GM19351 (cell line): ENCODE measurements at regions not wholly inside any gene's neighbourhood (a gene's known extent, or its start where the extent isn't known, plus 50 kb on each side); places are given as distances from the start of the nearest gene placed in this dataset.

Experiments used
- ATAC-seq: cut with Tn5 transposase; IDR thresholded peaks from one replicate; pipeline ENCODE4 v1.9.1; 2021; ENCODE audit warnings: mild to moderate bottlenecking, moderate library complexity; ENCODE audit not compliant: unreplicated experiment

GRCh38 chr2:64312622-64313397 is 141.2 kb upstream of the LGALSL start:
- no peak for ATAC-seq

- ATAC-seq: no peak
Measured at GRCh38 chr2:64313398-64313723, 140.6 kb upstream of the LGALSL start.

DNA sequence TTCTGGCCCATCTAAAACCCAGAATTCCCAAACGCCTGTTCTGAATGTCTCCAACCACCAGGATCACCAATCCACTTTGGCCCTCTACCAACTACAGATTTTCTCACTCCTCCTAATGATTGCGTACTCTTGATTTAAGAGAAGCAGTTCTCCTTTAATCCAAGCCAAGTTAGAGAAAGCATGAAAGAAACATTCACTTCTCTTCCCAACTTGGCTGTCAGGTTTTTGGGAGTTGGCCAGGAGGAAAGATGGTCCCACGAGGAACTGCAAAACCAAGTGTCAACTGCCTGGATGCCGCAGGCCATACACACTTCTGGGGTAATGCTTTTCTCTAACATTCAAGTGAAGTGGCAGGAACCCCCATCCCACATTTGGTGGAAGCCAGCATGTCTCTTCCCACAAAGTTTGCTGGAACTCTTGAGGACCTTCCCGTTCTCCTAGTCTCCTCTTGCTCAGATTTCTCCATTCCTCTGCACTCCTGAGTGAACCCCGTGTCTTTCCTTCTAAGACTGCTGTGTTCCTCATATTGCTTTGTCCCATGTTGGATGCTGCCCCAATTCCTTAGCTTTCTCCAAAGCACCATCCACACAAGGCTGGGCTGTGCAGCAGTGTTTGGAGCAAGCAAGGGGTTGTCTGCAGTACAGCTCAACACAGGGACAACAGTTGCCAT is 138.5 kb upstream of the LGALSL start:
- ATAC-seq: no peak

DNA sequence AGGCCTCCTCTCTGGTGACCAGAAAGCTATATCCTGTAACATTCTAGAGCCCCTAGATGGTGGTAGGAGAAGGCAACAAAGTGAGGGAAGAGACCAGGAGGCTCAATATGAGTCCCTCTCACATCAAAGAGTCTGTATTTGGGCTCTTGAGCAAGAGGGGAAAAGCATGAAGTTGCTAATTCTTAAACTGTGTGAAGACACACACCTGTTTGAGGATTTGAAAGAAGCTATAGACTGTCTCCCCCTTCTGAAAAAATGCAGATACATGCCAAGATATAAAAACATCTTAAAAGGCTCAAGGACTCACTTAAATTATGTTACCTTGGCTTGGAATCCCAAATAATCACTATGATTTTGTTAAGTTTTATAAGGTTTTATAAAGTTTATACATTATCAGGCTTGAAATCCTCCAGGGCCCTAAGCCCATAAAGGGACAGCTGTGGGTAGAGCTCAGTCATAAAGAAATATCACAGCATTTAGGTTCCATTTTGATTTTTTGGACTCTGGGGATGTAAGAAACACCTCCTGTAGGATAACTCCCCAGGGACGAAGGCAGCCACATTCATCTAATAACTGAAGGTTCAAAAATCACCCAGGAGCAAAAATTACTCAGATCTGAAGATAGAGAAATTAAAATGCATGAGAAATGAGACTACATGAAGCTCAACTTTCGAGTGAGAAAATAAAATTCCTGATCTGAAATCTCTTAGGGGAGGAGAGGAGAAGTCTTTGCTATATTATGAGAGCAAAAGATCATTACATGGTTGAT is 136.1 kb upstream of the LGALSL start:
- ATAC-seq: no peak

GRCh38 chr2:64318476-64318748 is 135.6 kb upstream of the LGALSL start:
- no peak for ATAC-seq

DNA sequence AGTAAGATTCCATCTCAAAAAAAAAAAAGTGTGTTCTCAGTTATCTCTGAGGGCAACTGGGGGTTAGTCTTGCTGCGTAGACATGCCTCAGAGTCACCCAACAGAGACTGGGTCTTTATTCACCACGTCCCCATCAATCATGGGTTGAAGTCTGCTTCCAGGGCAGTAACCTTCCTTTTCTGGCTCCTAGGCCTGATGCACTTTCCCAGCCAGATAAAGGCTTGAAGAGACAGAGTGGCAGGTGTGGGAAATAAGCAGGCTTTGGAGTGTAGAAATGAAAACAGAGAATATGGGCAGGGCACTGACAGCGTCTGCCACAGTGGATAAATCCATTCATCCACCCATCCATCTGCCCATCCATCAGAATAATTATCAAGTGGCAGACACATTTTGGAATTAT is 134.1 kb upstream of the LGALSL start:
- ATAC-seq: no peak

DNA sequence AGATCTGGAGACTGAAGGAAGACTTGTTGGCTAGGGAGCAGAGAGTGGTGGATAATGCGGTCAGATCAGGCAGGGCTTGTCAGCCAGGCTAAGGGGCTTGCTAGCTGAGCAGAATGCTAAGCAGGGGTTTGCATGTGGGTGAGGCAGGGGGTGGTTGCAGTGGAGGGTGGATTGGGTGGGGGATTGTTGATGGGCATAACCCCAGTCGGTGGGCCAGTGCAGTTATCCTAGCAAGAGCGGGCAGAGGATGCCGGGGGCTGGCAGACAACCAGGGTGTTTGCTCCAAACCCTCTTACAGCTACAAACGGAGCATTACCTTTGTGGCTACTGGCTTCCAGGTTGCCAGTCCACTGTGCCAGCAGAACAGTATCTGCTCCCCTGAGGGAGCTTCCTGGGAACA is 131.5 kb upstream of the LGALSL start:
- no peak for ATAC-seq

DNA sequence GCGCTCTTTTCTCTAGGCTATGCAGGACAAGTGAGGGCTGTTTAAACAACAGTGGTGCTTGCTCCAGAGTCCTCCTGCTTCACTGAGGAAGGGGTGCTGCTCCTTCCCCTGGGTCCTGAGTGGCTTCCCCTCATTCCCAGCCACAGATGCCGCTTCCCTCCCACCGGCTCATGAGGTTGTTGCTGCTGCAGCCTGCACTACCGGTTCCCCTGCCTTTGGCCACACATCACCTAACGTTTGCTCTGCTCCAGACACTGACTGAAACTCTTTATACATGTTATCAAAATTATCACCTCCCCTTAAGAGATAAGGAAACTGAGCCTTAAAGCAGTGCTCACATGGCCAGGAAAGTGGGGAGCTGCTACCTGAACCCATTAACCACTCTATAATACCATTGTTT is 130.8 kb upstream of the LGALSL start:
- no peak for ATAC-seq

DNA sequence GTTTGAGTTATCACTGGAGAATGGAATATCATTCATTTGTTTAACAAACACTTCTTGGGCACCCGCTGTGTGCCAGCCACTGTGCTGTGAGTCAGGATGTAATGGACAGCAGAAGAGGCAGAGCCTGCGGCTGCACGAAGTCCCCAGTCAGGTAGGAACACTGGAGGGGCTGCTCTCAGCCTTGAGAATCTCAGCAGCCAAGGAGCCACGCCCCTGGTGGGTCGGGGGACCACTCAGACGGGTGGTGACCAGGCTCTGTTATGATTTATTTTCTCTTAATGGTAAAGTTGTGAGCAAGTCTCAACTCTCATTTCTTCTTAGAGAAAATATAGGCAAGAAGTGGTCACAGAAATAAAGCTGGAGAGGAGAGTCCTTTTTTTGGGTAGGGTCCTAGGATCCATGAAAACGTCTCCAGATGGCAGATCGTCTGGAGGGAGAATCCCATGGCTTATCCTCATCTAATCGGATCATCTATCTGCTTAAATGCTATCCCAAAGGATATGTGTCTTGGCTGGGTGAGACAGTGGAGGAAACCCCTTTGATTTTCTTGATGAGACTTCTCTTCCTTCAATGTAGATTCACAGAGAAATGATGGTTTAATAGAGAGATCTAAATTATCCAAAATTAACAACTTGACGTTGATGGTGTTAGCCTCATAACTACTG is 129.1 kb upstream of the LGALSL start:
- ATAC-seq: no peak

DNA sequence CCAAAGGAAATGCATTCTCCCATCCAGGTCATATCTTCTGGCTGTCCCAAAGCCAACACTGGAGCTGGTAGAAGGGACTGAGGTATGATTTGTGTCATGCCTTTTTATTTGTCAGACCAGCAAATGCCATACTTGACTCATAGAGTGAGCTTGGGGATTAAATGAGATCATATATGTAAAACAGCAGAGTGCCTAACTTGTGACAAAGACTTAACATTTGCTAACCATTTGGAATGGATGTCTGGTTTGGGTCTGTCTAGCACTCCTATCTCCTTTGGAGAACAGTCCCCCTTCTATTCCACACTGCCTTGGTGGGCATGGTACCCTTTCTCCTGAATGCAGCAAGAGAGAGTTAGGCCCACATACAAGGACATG is 128.5 kb upstream of the LGALSL start:
- ATAC-seq: no peak

GRCh38 chr2:64325852-64326577 is 127.9 kb upstream of the LGALSL start:
- peak; percentile 84 for ATAC-seq

- no peak for ATAC-seq
Measured at GRCh38 chr2:64326578-64327050, 127.3 kb upstream of the LGALSL start.

- no peak for ATAC-seq
Measured at GRCh38 chr2:64327129-64327509, 126.8 kb upstream of the LGALSL start.

DNA sequence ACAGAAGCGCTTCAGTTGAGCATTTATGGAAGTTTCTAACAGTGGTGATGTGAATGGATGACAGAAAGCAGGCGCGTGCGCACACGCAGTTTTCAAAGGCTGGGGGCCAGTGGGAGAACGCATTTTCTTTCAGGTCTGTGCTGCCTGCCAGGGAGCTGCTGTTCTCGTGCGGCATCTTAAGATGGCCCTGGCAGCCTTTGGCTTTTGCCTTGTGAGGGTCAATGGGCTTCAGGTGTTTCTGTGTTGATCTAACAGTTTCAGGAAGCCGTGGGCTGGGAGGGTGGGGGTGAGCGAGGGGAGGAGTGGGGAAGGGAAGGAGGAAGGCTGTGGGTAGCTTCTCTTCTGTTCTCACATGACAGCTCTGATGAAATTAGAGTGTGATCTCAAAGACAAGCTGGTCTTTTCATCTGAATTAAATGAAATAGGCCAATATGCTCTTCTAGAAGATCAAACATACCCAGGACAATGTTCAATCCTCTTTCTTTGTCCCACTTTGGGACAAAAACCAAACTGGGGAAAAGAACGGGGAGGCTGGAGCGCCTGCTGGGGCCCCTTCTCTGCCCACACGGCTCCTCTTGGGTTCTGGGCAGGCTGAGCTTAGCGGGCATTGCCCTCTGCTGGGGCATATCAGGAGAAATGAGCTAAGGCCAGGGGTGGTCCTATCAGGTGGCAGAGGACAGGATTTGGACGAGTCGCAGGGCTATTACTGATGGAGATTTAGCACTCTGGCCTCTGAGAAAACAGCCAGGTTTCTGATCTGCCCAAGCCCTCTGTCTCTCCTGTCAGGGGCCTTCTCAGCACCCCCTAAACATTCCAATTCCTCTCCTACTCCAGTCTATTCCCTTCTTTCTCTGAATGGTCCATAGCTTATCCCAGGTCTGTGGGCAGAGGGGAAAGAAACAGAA is 126.2 kb upstream of the LGALSL start:
- ATAC-seq: no peak

DNA sequence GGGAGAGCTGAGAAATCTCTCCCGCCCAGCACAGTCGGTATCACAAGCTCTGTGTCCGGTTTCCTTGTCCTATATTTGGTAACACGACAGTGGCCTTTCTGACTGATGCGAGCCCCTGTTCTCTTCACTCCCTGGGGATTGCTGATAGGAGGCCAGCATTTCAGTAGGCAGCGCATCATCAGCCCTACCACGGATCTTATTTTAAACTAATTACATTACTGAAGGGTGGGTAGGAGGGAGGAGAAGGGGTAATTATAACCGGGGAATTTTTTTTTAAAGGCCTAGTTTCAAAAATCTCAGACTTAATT is 125.6 kb upstream of the LGALSL start:
- no peak for ATAC-seq

- ATAC-seq: no peak
Measured at GRCh38 chr2:64328756-64329155, 125.2 kb upstream of the LGALSL start.

DNA sequence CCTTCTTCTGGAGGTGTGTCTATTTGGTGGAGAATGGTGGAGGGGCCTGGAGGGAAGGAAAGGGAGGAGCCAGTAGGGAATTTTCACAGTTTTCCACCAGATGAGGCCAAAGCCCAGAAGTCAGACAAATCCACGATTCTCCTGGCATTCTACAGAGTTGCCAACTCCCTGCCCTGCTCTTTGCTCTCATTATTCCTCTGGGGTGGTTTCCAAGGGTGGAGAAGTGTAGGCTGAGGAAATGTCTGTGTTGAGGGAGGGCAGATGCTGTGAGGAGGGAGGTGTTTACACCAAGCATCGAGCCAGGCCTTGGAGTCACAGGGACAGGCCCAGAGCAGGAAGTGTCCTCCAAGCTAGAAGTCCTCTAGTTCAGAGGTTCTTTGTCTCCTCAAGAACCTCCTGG is 124.1 kb upstream of the LGALSL start:
- ATAC-seq: no peak

DNA sequence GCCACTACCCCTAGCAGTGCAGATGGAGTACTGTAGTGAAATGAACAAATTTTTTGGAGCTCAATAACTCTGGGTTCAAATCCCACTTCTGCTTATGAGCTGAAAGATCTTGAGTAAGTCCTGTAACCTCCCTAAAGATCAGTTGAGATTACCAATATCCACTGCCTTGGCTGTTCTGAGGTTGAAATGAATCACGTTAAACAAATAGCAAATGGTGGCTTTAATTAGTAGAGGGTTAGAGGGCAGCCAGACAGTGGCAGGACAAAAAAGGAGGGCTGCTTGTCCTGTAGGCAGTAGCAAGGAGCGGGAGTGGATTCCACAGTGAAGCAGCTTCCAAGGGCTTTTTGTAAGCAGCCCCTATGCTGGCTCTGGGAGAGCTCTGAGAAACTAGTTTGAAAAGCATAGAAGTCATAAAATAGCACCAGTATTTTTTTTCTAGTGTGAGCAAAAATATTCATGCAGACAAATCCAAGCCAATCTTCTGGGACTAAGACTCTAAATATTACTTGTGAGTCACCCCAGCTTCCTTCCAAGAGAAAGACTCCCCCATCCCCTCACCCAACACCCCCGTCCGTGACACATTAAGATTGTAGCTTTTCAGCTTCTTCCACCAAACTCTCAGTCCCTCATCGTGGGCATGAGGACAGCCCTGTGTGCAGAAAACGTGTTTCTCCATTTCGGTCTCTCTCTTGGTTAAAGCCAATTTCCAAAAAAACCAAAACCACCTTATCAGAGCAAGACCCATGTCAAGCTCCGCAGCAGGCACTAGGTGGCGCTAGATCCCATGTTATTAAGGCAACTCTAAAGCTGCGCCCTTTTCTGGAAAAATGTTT is 123.5 kb upstream of the LGALSL start:
- no peak for ATAC-seq

- no peak for ATAC-seq
Measured at GRCh38 chr2:64331114-64331645, 122.8 kb upstream of the LGALSL start.
